ENCODE measurements at regions not wholly inside any gene's neighbourhood (a gene's known extent, or its start where the extent isn't known, plus 50 kb on each side); places are given as distances from the start of the nearest gene placed in this dataset.

GRCh38 chr5:135632798-135633197 lies 54.0 kb upstream of the CXCL14 start:
- no peak for DNase-seq (ENCODE audit: low spot score)
- Mint-ChIP-seq H3K36me3 (ENCODE audit: low read depth) (no peaks in the 10 kb centered on the region), H3K27me3 (ENCODE audit: low read depth) (peaks cover 36% of the 10 kb centered on the region), H3K27ac (ENCODE audit: unreplicated experiment) (no peak overlapping the region), H3K4me3 (ENCODE audit: unreplicated experiment) (no peak overlapping the region), H3K9me3 (ENCODE audit: low read depth) (no peaks in the 10 kb centered on the region), H3K4me1 (ENCODE audit: low read depth) (no peaks in the 10 kb centered on the region)
- TF ChIP-seq CTCF (IDR thresholded peaks at IDR 0.05), result no peak

GRCh38 chr5:135631391-135631790 lies 52.6 kb upstream of the CXCL14 start:
- Mint-ChIP-seq H3K4me1 (ENCODE audit: low read depth) (no peaks in the 10 kb centered on the region), H3K27me3 (ENCODE audit: low read depth) (peaks cover 34% of the 10 kb centered on the region), H3K9me3 (ENCODE audit: low read depth) (no peaks in the 10 kb centered on the region), H3K4me3 (ENCODE audit: unreplicated experiment) (no peak overlapping the region), H3K27ac (ENCODE audit: unreplicated experiment) (no peak overlapping the region), H3K36me3 (ENCODE audit: low read depth) (no peaks in the 10 kb centered on the region)
- DNase-seq (ENCODE audit: low spot score), result no peak
- no peak for TF ChIP-seq CTCF (IDR thresholded peaks at IDR 0.05)

GRCh38 chr5:135629666-135630065 lies 50.9 kb upstream of the CXCL14 start:
- Mint-ChIP-seq H3K9me3 (ENCODE audit: low read depth) (no peaks in the 10 kb centered on the region), H3K4me3 (ENCODE audit: unreplicated experiment) (no peak overlapping the region), H3K4me1 (ENCODE audit: low read depth) (no peaks in the 10 kb centered on the region), H3K36me3 (ENCODE audit: low read depth) (no peaks in the 10 kb centered on the region), H3K27me3 (ENCODE audit: low read depth) (peaks cover 32% of the 10 kb centered on the region), H3K27ac (ENCODE audit: unreplicated experiment) (no peak overlapping the region)
- TF ChIP-seq CTCF (IDR thresholded peaks at IDR 0.05), result no peak
- DNase-seq (ENCODE audit: low spot score), result no peak

GRCh38 chr5:135628771-135629563 lies 50.2 kb upstream of the CXCL14 start:
- H3K27ac Mint-ChIP-seq (ENCODE audit: unreplicated experiment), result no peak overlapping the region
- H3K4me1 Mint-ChIP-seq (ENCODE audit: low read depth), result no peaks in the 10 kb centered on the region
- no peak for TF ChIP-seq CTCF (IDR thresholded peaks at IDR 0.05)
- no peaks in the 10 kb centered on the region for H3K36me3 Mint-ChIP-seq (ENCODE audit: low read depth)
- no peak overlapping the region for H3K4me3 Mint-ChIP-seq (ENCODE audit: unreplicated experiment)
- no peaks in the 10 kb centered on the region for H3K9me3 Mint-ChIP-seq (ENCODE audit: low read depth)
- DNase-seq (ENCODE audit: low spot score), result no peak
- H3K27me3 Mint-ChIP-seq (ENCODE audit: low read depth), result peaks cover 37% of the 10 kb centered on the region

All from chondrocyte (in vitro differentiated cells).